ENCODE measurements at regions not wholly inside any gene's neighbourhood (a gene's known extent, or its start where the extent isn't known, plus 50 kb on each side); places are given as distances from the start of the nearest gene placed in this dataset.
A peak's percentile ranks its signal among the peaks of the same experiment; 100 is the strongest.

DNA sequence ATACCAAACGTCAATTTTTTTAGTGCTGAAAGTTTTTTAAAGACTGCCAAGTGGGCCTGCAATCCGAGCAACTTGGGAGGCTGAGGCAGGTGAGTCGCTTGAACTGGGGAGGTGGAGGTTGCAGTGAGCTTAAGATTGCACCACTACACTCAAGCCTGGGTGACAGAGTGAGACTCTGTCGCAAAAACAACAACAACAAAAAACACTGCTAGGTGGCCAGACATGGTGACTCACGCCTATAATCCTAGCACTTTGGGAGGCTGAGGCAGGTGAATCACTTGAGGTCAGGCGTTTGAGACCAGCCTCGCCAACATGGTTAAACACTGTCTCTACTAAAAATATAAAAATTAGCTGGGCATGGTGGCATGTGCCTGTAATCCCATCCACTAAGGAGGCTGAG is 202.8 kb upstream of the COPS8 start:
- no peak for DNase-seq (ENCODE audit: insufficient read length, low spot score, missing footprints)
- Histone ChIP-seq H3K4me3 (ENCODE audit: insufficient read depth, low read length) (no peak overlapping the region), H2AFZ (ENCODE audit: low read length) (no peak overlapping the region), H3K36me3 (ENCODE audit: insufficient read depth, low read length) (no peaks in the 10 kb centered on the region), H4K20me1 (ENCODE audit: insufficient read depth, low read length) (no peaks in the 10 kb centered on the region), H3K9me3 (ENCODE audit: low read depth, low read length) (no peaks in the 10 kb centered on the region), H3K27ac (ENCODE audit: low read depth, low read length) (no peak overlapping the region), H3K27me3 (ENCODE audit: insufficient read depth, low read length) (no peaks in the 10 kb centered on the region), H3K79me2 (ENCODE audit: insufficient read depth, low read length) (no peaks in the 10 kb centered on the region), H3K4me1 (ENCODE audit: insufficient read depth, low read length) (peaks cover 5% of the 10 kb centered on the region), H3K4me2 (ENCODE audit: insufficient read depth, low read length) (no peak overlapping the region)
- TF ChIP-seq, protein P1, sequence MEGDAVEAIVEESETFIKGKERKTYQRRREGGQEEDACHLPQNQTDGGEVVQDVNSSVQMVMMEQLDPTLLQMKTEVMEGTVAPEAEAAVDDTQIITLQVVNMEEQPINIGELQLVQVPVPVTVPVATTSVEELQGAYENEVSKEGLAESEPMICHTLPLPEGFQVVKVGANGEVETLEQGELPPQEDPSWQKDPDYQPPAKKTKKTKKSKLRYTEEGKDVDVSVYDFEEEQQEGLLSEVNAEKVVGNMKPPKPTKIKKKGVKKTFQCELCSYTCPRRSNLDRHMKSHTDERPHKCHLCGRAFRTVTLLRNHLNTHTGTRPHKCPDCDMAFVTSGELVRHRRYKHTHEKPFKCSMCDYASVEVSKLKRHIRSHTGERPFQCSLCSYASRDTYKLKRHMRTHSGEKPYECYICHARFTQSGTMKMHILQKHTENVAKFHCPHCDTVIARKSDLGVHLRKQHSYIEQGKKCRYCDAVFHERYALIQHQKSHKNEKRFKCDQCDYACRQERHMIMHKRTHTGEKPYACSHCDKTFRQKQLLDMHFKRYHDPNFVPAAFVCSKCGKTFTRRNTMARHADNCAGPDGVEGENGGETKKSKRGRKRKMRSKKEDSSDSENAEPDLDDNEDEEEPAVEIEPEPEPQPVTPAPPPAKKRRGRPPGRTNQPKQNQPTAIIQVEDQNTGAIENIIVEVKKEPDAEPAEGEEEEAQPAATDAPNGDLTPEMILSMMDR (IDR thresholded peaks at IDR 0.05; ENCODE audit: extremely low read depth, low read depth, low read length): no peak

DNA sequence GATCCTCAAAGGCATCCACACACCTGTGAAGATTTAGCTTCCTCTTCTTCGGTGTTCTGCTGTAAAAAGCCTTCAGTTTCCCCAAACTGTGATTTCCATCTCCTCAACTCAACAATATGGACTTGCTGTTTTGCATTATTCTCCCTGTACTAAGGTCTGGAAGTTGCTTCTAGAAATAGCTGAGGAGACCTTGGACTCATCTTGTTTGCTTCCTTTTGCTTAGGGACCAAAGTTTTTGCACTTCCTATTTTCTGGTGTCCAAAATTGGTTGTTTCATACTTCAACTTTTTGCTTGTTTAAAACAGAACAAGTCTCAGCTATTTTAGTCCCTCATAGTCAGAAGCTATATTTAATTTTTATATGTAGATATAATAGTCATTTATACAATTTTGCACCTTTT is 201.9 kb upstream of the COPS8 start:
- Histone ChIP-seq H2AFZ (ENCODE audit: low read length) (peak overlapping the region; percentile 28), H3K36me3 (ENCODE audit: insufficient read depth, low read length) (no peaks in the 10 kb centered on the region), H4K20me1 (ENCODE audit: insufficient read depth, low read length) (no peaks in the 10 kb centered on the region), H3K4me3 (ENCODE audit: insufficient read depth, low read length) (no peak overlapping the region), H3K9me3 (ENCODE audit: low read depth, low read length) (no peaks in the 10 kb centered on the region), H3K27ac (ENCODE audit: low read depth, low read length) (no peak overlapping the region), H3K4me2 (ENCODE audit: insufficient read depth, low read length) (no peak overlapping the region), H3K4me1 (ENCODE audit: insufficient read depth, low read length) (peaks cover 5% of the 10 kb centered on the region), H3K27me3 (ENCODE audit: insufficient read depth, low read length) (no peaks in the 10 kb centered on the region), H3K79me2 (ENCODE audit: insufficient read depth, low read length) (no peaks in the 10 kb centered on the region)
- TF ChIP-seq, protein P1 (IDR thresholded peaks at IDR 0.05; ENCODE audit: extremely low read depth, low read depth, low read length): no peak
- no peak for DNase-seq (ENCODE audit: insufficient read length, low spot score, missing footprints)

DNA sequence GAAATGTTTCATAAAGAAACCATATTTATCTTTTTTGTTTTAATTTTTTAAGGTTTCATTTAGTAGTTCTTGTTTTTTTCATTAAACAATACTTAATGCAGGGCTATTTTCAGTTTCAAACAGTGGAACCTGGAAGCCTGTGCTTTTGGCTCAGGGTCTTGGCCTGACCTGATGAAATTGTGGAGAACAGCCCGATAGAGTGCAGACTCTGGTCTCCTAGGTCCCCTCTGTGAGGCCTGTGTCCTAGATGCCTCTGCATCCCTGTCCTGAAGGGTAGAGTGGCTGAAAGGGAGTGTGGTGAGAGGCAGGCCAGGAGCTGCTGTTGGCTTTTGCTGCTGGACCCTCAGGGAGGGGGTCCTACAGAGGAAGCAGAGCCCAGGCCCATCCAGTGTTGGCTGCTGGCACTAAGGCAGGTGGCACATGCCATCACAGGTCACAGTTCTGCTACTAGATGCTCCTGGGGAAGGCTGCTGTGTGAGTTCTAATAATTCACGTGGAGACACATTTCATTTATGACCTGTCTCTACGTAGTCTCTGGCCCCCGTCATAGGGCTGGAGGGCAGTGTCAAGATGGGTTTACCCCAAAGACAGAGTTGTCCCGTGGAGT is 201.0 kb upstream of the COPS8 start:
- no peak for DNase-seq (ENCODE audit: insufficient read length, low spot score, missing footprints)
- no peak overlapping the region for H3K4me3 ChIP-seq (ENCODE audit: insufficient read depth, low read length)
- H2AFZ ChIP-seq (ENCODE audit: low read length): no peak overlapping the region
- H3K4me1 ChIP-seq (ENCODE audit: insufficient read depth, low read length): peaks cover 5% of the 10 kb centered on the region
- H4K20me1 ChIP-seq (ENCODE audit: insufficient read depth, low read length): no peaks in the 10 kb centered on the region
- no peak overlapping the region for H3K27ac ChIP-seq (ENCODE audit: low read depth, low read length)
- TF ChIP-seq, protein P1 (IDR thresholded peaks at IDR 0.05; ENCODE audit: extremely low read depth, low read depth, low read length): no peak
- H3K36me3 ChIP-seq (ENCODE audit: insufficient read depth, low read length): no peaks in the 10 kb centered on the region
- H3K79me2 ChIP-seq (ENCODE audit: insufficient read depth, low read length): no peaks in the 10 kb centered on the region
- no peaks in the 10 kb centered on the region for H3K9me3 ChIP-seq (ENCODE audit: low read depth, low read length)
- H3K4me2 ChIP-seq (ENCODE audit: insufficient read depth, low read length): no peak overlapping the region
- no peaks in the 10 kb centered on the region for H3K27me3 ChIP-seq (ENCODE audit: insufficient read depth, low read length)

DNA sequence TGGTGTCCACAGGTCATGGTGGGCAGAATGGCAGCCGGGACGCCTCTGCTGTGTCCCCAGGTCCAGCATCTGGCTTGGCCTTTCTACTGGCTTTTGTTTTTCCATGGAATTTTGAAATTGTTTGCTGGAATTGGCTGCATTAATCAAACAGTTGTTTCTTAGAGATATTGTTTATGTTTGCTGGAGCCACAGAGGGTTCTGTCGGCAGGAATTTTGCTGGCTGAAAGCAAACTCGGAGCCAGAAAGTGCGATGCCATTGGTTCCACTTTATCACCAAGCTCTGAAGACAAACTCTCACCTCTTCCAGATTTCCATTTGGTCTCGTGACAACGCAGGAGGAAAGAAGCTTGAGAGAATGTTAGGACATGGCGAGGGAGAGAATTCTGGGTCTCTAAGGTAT is 199.2 kb upstream of the COPS8 start:
- no peak for DNase-seq (ENCODE audit: insufficient read length, low spot score, missing footprints)
- Histone ChIP-seq H3K79me2 (ENCODE audit: insufficient read depth, low read length) (no peaks in the 10 kb centered on the region), H3K36me3 (ENCODE audit: insufficient read depth, low read length) (no peaks in the 10 kb centered on the region), H3K4me2 (ENCODE audit: insufficient read depth, low read length) (no peak overlapping the region), H2AFZ (ENCODE audit: low read length) (no peak overlapping the region), H3K27ac (ENCODE audit: low read depth, low read length) (no peak overlapping the region), H3K27me3 (ENCODE audit: insufficient read depth, low read length) (no peaks in the 10 kb centered on the region), H3K4me1 (ENCODE audit: insufficient read depth, low read length) (peaks cover 5% of the 10 kb centered on the region), H4K20me1 (ENCODE audit: insufficient read depth, low read length) (no peaks in the 10 kb centered on the region), H3K9me3 (ENCODE audit: low read depth, low read length) (no peaks in the 10 kb centered on the region), H3K4me3 (ENCODE audit: insufficient read depth, low read length) (no peak overlapping the region)
- TF ChIP-seq, protein P1 (IDR thresholded peaks at IDR 0.05; ENCODE audit: extremely low read depth, low read depth, low read length): no peak
